Neural cell (in vitro differentiated cells): ENCODE measurements at regions not wholly inside any gene's neighbourhood (a gene's known extent, or its start where the extent isn't known, plus 50 kb on each side); places are given as distances from the start of the nearest gene placed in this dataset.

Experiments used
- H2AFZ ChIP-seq: fragments of 200-600, 300-800 bp; sonication (generic), shearing (Covaris generic); 2 replicates; pipeline ENCODE4 v1.6.0; 2014; ENCODE audit warnings: low read depth, mild to moderate bottlenecking, antibody characterized with exemption, low read length, moderate library complexity
- H3F3A ChIP-seq: fragments of 200-600 bp; shearing (Covaris generic); 2 replicates; pipeline ENCODE4 v1.6.1; 2016; ENCODE audit warnings: mild to moderate bottlenecking, moderate library complexity, mixed read lengths, antibody characterized with exemption, low read length; ENCODE audit not compliant: insufficient read depth, poor library complexity, severe bottlenecking
- H3K27ac ChIP-seq: fragments of 200-600, 300-800 bp; sonication (generic), shearing (Covaris generic); 2 replicates; pipeline ENCODE4 v1.5.1; 2014; ENCODE audit warnings: mild to moderate bottlenecking, low read length, moderate library complexity
- H3K27me3 ChIP-seq: fragments of 300-800, 200-600 bp; sonication (generic), shearing (Covaris generic); 2 replicates; pipeline ENCODE4 v1.6.0; 2014; ENCODE audit warnings: mild to moderate bottlenecking, low read depth, low read length, moderate library complexity; ENCODE audit not compliant: insufficient read depth
- H3K36me3 ChIP-seq: fragments of 300-800, 200-600 bp; sonication (generic), shearing (Covaris generic); 2 replicates; pipeline ENCODE4 v1.5.1; 2014; ENCODE audit warnings: mild to moderate bottlenecking, antibody characterized with exemption, low read length, moderate library complexity; ENCODE audit not compliant: insufficient read depth
- H3K4me2 ChIP-seq: fragments of 300-800, 200-600 bp; sonication (generic), shearing (Covaris generic); 2 replicates; pipeline ENCODE4 v1.6.0; 2014; ENCODE audit warnings: mild to moderate bottlenecking, low read length
- H3K4me3 ChIP-seq: fragments of 300-800, 200-600 bp; sonication (generic), shearing (Covaris generic); 2 replicates; pipeline ENCODE4 v1.5.1; 2014; ENCODE audit warnings: mild to moderate bottlenecking, low read length, moderate library complexity
- H3K79me2 ChIP-seq: fragments of 200-600 bp; shearing (Covaris generic); replicated peaks from 2 replicates; pipeline ENCODE4 v1.6.0; 2014; ENCODE audit warnings: mild to moderate bottlenecking, low read length, moderate library complexity; ENCODE audit not compliant: insufficient read depth
- H3K9ac ChIP-seq: fragments of 300-800, 200-600 bp; sonication (generic), shearing (Covaris generic); 2 replicates; pipeline ENCODE4 v1.6.1; 2016; ENCODE audit warnings: mild to moderate bottlenecking, low read length, mixed read lengths
- H3K9me2 ChIP-seq: fragments of 200-600 bp; shearing (Covaris generic); 2 replicates; pipeline ENCODE4 v1.6.1; 2016; ENCODE audit warnings: mild to moderate bottlenecking, low read length, mixed read lengths; ENCODE audit not compliant: insufficient read depth
- H3K9me3 ChIP-seq: fragments of 200-600, 300-800 bp; sonication (generic), shearing (Covaris generic); 2 replicates; pipeline ENCODE4 v1.6.1; 2016; ENCODE audit warnings: mild to moderate bottlenecking, mixed run types, low read length, moderate library complexity, mixed read lengths
- H4K20me1 ChIP-seq: fragments of 200-600 bp; shearing (Covaris generic); 2 replicates; pipeline ENCODE4 v1.6.1; 2016; ENCODE audit warnings: mild to moderate bottlenecking, mixed run types; ENCODE audit not compliant: insufficient read depth
- CTCF ChIP-seq: fragments of 450-650 bp; IDR thresholded peaks from 2 replicates; pipeline ENCODE4 v1.5.1; 2014; ENCODE audit warnings: antibody characterized with exemption, mild to moderate bottlenecking, moderate library complexity; ENCODE audit not compliant: poor library complexity, severe bottlenecking
- EP300 ChIP-seq: fragments of 450-650 bp; conservative IDR thresholded peaks from 2 replicates; pipeline ENCODE4 v1.6.1; 2014; ENCODE audit warnings: antibody characterized with exemption, mild to moderate bottlenecking, moderate library complexity; ENCODE audit not compliant: poor library complexity, severe bottlenecking
- EZH2 ChIP-seq: fragments of 200-600, 300-800 bp; shearing (Covaris generic), sonication (generic); IDR thresholded peaks from 2 replicates; pipeline ENCODE4 v1.6.1; 2014; ENCODE audit warnings: antibody characterized with exemption, low read length, borderline replicate concordance, mild to moderate bottlenecking; ENCODE audit not compliant: insufficient read depth, poor library complexity, severe bottlenecking
- MXI1 ChIP-seq: fragments of 450-650 bp; conservative IDR thresholded peaks from 2 replicates; pipeline ENCODE4 v1.6.1; 2014; ENCODE audit warnings: antibody characterized with exemption, mild to moderate bottlenecking; ENCODE audit not compliant: poor library complexity, severe bottlenecking
- POLR2AphosphoS5 ChIP-seq: IDR thresholded peaks from 2 replicates; pipeline ENCODE4 v1.6.1; 2012
- RAD21 ChIP-seq: fragments of 450-650 bp; conservative IDR thresholded peaks from 2 replicates; pipeline ENCODE4 v1.6.1; 2014; ENCODE audit warnings: antibody characterized with exemption, mild to moderate bottlenecking, moderate library complexity
- REST ChIP-seq: IDR thresholded peaks from 2 replicates; pipeline ENCODE4 v1.6.1; 2012; ENCODE audit warnings: borderline replicate concordance
- SMC3 ChIP-seq: fragments of 450-650 bp; conservative IDR thresholded peaks from 2 replicates; pipeline ENCODE4 v1.6.1; 2014; ENCODE audit warnings: antibody characterized with exemption, mild to moderate bottlenecking, moderate library complexity; ENCODE audit not compliant: poor library complexity
- TAF1 ChIP-seq: IDR thresholded peaks from 2 replicates; pipeline ENCODE4 v1.6.1; 2012; ENCODE audit warnings: low read depth

- no peak overlapping the region for H3K9ac ChIP-seq
- no peaks in the 10 kb centered on the region for H3K9me3 ChIP-seq
- H3K27me3 ChIP-seq = no peaks in the 10 kb centered on the region
- no peak overlapping the region for H3K4me2 ChIP-seq
- no peaks in the 10 kb centered on the region for H3K79me2 ChIP-seq
- H3K36me3 ChIP-seq = no peaks in the 10 kb centered on the region
- H4K20me1 ChIP-seq = no peaks in the 10 kb centered on the region
- H3K27ac ChIP-seq = no peak overlapping the region
- H3F3A ChIP-seq = no peaks in the 10 kb centered on the region
- H3K4me3 ChIP-seq = no peak overlapping the region
- H3K9me2 ChIP-seq = no peaks in the 10 kb centered on the region
- no peak for TF ChIP-seq POLR2AphosphoS5
- TF ChIP-seq EP300 = no peak
- no peak for TF ChIP-seq EZH2
- no peak for TF ChIP-seq REST
- no peak for TF ChIP-seq SMC3
- TF ChIP-seq RAD21 = no peak
- H2AFZ ChIP-seq = no peak overlapping the region
Measured at GRCh38 chr4:126435491-126435890, 1120.7 kb downstream of the FAT4 start.

DNA sequence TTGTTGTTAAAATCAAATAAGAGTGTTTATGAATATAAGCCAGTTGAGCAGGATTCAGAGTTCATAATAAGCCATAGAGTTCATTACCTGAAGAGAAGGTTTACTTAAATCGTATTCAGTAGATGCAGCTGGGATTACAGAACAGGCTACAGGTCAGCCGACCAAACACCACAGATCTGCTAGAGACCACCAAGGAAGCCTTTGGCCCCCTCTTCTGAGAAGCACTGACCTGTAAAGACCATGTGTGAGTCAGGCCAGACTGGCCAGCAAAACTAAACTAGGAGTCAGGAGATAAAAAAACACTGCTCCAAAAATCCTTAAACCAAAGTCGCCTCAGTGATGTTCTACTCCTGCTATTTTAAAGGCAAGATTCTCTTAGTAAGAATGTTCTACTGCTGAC is 1125.5 kb downstream of the FAT4 start:
- Histone ChIP-seq H3K27me3 (no peaks in the 10 kb centered on the region), H3K79me2 (no peaks in the 10 kb centered on the region), H4K20me1 (no peaks in the 10 kb centered on the region), H3K9me2 (no peaks in the 10 kb centered on the region), H3K9ac (no peak overlapping the region), H3F3A (no peaks in the 10 kb centered on the region), H3K4me3 (no peak overlapping the region), H3K4me2 (no peak overlapping the region), H3K9me3 (no peaks in the 10 kb centered on the region), H3K27ac (no peak overlapping the region), H3K36me3 (no peaks in the 10 kb centered on the region), H2AFZ (no peak overlapping the region)
- no peak for TF ChIP-seq REST
- TF ChIP-seq RAD21 = no peak
- no peak for TF ChIP-seq SMC3
- no peak for TF ChIP-seq MXI1
- no peak for TF ChIP-seq TAF1
- no peak for TF ChIP-seq EP300
- no peak for TF ChIP-seq EZH2
- TF ChIP-seq CTCF = no peak
- no peak for TF ChIP-seq POLR2AphosphoS5
